Upper lobe of right lung (tissue), 1 donor: ENCODE measurements at regions not wholly inside any gene's neighbourhood (a gene's known extent, or its start where the extent isn't known, plus 50 kb on each side); places are given as distances from the start of the nearest gene placed in this dataset.

ENCODE experiments used
- ATAC-seq: fragments of 200-7000 bp; cut with Tn5 transposase; one replicate; pipeline ENCODE4 v1.9.1; 2020; ENCODE audit warnings: mild to moderate bottlenecking, moderate library complexity
- DNase-seq: peaks from one replicate; pipeline ENCODE4 v3.0.0-alpha.2; 2020
- H3K27ac ChIP-seq: fragments of 200-600 bp; one replicate; pipeline ENCODE4 v1.8.0; 2022
- H3K27me3 ChIP-seq: fragments of 200-600 bp; one replicate; pipeline ENCODE4 v1.8.0; 2022; ENCODE audit warnings: mild to moderate bottlenecking
- H3K36me3 ChIP-seq: fragments of 200-600 bp; one replicate; pipeline ENCODE4 v1.8.0; 2022
- H3K4me1 ChIP-seq: fragments of 200-600 bp; one replicate; pipeline ENCODE4 v1.8.0; 2022
- H3K4me3 ChIP-seq: fragments of 200-600 bp; one replicate; pipeline ENCODE4 v1.8.0; 2022; ENCODE audit warnings: mild to moderate bottlenecking
- H3K9me3 ChIP-seq: fragments of 200-600 bp; one replicate; pipeline ENCODE4 v1.8.0; 2022
- intact Hi-C: fragments of 100-400 bp; cut with DNase I; formaldehyde crosslinking; loops from one replicate; pipeline ENCODE4 v1.11.0; 2022
- TF ChIP-seq, protein P1 (sequence below): fragments of 200-600 bp; IDR thresholded peaks from one replicate; pipeline ENCODE4 v1.8.0; 2022; ENCODE audit warnings: antibody characterized with exemption
- donor health status: DM: no; HTN: yes; CAD: no; lungs with severe emphysema.

DNA sequence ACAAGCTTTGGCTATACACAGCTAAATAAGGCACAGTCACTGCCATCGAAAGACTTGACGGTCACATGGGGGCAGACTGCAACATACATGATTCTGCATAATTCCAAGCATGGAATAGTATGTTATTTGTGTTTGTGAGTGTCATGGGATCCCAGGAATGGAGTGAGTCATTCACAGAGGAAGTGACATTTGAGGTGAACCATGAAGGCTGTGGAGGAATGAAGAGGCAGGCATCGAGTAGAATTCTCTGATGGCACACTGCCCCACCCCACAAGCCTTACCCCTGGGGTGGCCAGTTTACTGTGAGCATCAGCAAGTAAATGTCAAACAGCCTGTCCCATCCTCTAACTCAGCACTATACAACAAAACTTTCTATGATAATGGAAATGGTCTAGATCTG, 619.7 kb downstream of the MID1IP1 start:
- DNase-seq (no peak), ATAC-seq (no peak)
- Histone ChIP-seq H3K36me3 (no peaks in the 10 kb centered on the region), H3K9me3 (no peaks in the 10 kb centered on the region), H3K27ac (no peak overlapping the region), H3K4me3 (no peak overlapping the region), H3K27me3 (no peaks in the 10 kb centered on the region), H3K4me1 (no peaks in the 10 kb centered on the region)
- TF ChIP-seq, protein P1, sequence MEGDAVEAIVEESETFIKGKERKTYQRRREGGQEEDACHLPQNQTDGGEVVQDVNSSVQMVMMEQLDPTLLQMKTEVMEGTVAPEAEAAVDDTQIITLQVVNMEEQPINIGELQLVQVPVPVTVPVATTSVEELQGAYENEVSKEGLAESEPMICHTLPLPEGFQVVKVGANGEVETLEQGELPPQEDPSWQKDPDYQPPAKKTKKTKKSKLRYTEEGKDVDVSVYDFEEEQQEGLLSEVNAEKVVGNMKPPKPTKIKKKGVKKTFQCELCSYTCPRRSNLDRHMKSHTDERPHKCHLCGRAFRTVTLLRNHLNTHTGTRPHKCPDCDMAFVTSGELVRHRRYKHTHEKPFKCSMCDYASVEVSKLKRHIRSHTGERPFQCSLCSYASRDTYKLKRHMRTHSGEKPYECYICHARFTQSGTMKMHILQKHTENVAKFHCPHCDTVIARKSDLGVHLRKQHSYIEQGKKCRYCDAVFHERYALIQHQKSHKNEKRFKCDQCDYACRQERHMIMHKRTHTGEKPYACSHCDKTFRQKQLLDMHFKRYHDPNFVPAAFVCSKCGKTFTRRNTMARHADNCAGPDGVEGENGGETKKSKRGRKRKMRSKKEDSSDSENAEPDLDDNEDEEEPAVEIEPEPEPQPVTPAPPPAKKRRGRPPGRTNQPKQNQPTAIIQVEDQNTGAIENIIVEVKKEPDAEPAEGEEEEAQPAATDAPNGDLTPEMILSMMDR = no peak
- intact Hi-C loops = no loop called here

DNA sequence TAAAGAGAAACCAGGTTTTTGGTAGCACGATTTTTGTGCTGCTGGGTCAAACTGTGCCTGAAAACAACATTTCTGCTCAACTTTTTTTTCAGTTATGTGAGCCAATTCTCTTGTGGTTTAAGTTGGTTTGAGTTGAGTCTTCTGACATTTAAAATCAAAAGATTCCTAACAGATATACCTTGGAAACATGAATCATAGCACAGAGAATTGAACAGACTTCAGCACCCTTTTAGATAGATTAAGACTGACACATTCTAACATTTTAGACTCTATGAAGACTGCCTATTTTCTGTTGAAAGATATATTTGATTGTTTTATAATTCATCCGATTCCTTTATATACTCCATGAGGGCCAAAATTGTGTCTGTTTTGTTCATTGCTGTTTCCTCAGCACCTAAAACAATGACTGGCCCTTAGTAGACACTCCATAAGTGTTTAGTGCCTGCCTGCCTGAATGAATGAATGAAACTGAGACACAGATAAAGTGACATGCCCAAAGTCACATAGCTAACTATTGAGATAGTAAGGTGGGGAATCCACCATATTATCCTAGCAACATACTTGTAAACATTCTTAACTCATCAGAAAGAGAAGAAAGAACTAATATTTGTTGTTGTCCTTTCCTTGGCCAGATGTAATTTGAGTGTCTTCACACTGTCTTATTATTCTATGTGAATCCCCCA, 624.0 kb downstream of the MID1IP1 start:
- TF ChIP-seq, protein P1 = no peak
- Histone ChIP-seq H3K4me1 (no peaks in the 10 kb centered on the region), H3K4me3 (no peak overlapping the region), H3K27ac (no peak overlapping the region), H3K27me3 (no peaks in the 10 kb centered on the region), H3K36me3 (no peaks in the 10 kb centered on the region), H3K9me3 (no peaks in the 10 kb centered on the region)
- intact Hi-C loops = no loop called here
- ATAC-seq (no peak), DNase-seq (no peak)

DNA sequence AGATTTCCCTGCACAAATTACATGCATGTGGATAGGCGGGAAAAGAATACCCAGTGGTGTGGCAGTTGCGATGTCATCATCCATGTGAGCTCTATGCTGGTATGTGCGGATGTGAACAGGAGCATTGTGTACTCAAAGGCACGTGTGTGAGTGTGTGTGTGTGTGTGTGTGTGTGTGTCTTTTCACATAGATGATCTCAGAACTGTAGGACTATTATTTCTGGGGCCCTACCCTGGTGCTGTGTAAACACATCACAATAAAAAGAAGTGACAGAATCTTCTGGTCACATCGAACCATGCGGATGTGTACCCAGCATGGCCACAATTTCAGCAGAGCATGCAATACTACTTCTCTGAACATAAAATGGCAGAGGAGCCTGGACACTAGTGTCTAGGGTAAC, 624.8 kb downstream of the MID1IP1 start:
- Histone ChIP-seq H3K27me3 (no peaks in the 10 kb centered on the region), H3K27ac (no peak overlapping the region), H3K36me3 (no peaks in the 10 kb centered on the region), H3K4me3 (no peak overlapping the region), H3K4me1 (no peaks in the 10 kb centered on the region), H3K9me3 (no peaks in the 10 kb centered on the region)
- no peak for ATAC-seq
- intact Hi-C loops = no loop called here
- TF ChIP-seq, protein P1 = no peak
- DNase-seq = no peak

DNA sequence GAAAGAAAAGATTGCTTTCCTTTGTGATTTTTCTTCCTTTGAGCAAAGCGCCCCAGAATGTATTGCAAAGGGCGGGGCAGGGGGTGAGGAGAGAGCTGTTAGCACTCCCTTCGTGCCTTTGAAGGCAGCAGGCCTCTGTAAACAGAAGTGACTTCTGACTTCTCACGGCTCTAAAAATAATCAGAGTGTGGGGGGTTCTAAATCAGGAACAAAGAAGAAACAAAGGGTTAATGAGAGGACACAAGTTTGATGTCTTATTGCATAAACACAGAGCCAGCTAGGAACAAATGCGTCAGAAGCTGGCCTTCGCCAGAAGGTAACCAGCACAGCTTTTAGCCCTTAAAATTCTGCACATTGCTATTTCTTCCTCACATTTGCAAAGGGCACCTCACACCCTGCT, 626.2 kb downstream of the MID1IP1 start:
- no peak for DNase-seq
- Histone ChIP-seq H3K27ac (no peak overlapping the region), H3K36me3 (no peaks in the 10 kb centered on the region), H3K4me1 (no peaks in the 10 kb centered on the region), H3K27me3 (no peaks in the 10 kb centered on the region), H3K4me3 (no peak overlapping the region), H3K9me3 (no peaks in the 10 kb centered on the region)
- TF ChIP-seq, protein P1 = no peak
- ATAC-seq = no peak
- intact Hi-C loops = no loop called here

DNA sequence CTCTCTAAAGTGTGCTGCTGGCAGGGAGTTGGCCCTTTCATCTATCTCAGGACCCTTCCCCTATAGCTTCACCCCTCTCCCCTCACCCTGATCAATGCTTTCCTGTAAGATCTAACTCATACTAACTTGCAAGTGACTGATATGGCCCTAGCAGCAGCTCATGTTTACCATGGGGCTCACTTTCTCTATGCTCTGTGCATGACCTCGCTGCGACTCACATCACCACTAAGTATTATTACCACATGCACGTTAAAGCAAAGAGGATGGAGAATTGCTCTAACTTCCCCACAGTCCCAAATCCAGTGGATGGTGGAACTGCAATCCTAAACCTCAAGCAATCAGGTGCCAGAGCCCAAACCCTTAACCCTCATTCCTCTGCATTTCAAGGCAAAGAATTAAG, 626.6 kb downstream of the MID1IP1 start:
- DNase-seq (no peak), ATAC-seq (no peak)
- Histone ChIP-seq H3K4me1 (no peaks in the 10 kb centered on the region), H3K36me3 (no peaks in the 10 kb centered on the region), H3K4me3 (no peak overlapping the region), H3K9me3 (no peaks in the 10 kb centered on the region), H3K27ac (no peak overlapping the region), H3K27me3 (no peaks in the 10 kb centered on the region)
- intact Hi-C loops = no loop called here
- TF ChIP-seq, protein P1 = no peak

DNA sequence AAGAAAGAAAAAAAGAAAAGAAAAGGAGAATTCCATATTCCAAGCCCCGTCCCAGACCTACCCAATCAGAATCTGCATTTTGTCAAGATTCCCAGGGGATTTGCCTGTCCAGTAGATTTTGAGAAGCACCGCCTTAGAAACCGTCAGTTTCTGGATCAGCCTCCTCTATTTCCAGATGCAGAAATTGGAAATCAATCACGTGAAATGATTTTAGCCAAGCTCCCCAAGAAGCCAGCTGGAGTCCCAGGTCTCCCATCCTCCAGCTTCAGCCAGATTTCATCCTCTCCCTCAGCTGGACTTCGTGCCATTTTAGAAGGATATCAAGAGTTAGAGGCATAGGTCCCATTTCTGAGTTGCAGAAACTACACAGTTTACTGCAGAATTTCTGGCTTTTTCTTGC, 629.3 kb downstream of the MID1IP1 start:
- no peak overlapping the region for H3K27ac ChIP-seq
- no peak for ATAC-seq
- TF ChIP-seq, protein P1 = no peak
- no peak overlapping the region for H3K4me3 ChIP-seq
- no peaks in the 10 kb centered on the region for H3K27me3 ChIP-seq
- H3K4me1 ChIP-seq = no peaks in the 10 kb centered on the region
- no peaks in the 10 kb centered on the region for H3K9me3 ChIP-seq
- no peak for DNase-seq
- intact Hi-C loops = no loop called here
- H3K36me3 ChIP-seq = no peaks in the 10 kb centered on the region
